GM21717 (cell line): ENCODE measurements at regions not wholly inside any gene's neighbourhood (a gene's known extent, or its start where the extent isn't known, plus 50 kb on each side); places are given as distances from the start of the nearest gene placed in this dataset.
"Not testable (repeated sequence)": the region's sequence is repeated elsewhere in the genome, so short reads cannot be mapped to it uniquely, and the experiment has no call there.

ENCODE experiments used
- ATAC-seq: cut with Tn5 transposase; IDR thresholded peaks from one replicate; pipeline ENCODE4 v1.9.1; 2021; ENCODE audit warnings: mild to moderate bottlenecking, moderate library complexity; ENCODE audit not compliant: unreplicated experiment

DNA sequence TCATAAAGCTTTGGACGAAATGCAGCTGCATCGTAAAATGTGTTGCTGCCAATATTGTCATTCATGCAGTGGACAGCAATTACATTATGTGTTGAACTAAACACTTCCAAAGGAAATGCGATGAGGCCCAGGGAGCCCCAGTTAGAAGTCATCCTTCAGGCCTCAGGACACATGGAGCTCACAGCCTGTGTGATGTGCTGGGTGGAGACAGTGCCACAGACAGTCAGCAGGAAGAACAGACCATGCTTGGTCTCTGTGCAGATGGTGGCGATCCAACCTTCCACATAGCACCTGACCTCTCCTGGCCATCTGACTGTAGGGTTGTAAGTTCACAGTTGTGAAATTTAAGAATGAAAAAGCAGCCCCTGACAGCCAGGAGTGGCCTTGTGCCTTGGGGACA, 118.3 kb upstream of the ALKAL2 start:
- no peak for ATAC-seq

- no peak for ATAC-seq
These were observed 116.7 kb upstream of the ALKAL2 start for GRCh38 chr2:404581-404980.

DNA sequence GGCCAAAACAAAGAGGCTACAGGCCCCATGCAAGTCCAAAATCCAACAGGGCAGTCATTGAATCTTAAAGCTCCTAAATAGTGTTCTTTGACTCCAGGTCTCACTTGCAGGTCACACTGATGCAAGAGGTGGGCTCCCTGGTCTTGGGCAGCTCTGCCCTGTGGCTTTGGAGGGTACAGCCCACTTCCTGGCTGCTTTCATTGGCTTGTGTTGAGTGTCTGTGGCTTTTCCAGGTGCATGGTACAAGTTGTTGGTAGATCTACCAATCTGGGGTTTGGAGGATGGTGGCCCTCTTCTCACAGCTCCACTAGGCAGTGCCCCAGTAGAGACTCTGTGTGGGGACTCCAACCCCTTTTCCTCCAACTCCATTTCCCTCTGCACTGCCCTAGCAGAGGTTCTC, 115.8 kb upstream of the ALKAL2 start:
- no peak for ATAC-seq

GRCh38 chr2:402721-403120, 114.8 kb upstream of the ALKAL2 start:
- no peak for ATAC-seq

DNA sequence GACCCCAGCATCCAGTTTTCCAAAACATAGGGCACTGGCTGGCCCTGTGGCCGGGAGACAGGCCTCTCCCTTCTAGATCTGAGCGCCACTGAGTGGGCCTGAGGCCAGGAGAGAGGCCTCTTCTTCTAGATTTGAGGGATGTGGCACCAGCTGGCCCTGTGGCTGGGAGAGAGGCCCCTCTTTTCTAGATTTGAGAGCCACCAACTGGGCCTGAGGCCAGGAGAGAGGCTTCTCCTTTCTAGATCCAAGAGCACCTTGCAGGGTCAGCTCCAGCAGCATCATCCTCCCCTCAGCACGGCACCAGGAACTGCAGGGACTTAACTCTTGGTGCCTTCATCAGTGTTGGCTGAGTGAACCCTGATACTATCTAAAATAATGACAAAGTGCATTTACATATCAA, 114.3 kb upstream of the ALKAL2 start:
- no peak for ATAC-seq

DNA sequence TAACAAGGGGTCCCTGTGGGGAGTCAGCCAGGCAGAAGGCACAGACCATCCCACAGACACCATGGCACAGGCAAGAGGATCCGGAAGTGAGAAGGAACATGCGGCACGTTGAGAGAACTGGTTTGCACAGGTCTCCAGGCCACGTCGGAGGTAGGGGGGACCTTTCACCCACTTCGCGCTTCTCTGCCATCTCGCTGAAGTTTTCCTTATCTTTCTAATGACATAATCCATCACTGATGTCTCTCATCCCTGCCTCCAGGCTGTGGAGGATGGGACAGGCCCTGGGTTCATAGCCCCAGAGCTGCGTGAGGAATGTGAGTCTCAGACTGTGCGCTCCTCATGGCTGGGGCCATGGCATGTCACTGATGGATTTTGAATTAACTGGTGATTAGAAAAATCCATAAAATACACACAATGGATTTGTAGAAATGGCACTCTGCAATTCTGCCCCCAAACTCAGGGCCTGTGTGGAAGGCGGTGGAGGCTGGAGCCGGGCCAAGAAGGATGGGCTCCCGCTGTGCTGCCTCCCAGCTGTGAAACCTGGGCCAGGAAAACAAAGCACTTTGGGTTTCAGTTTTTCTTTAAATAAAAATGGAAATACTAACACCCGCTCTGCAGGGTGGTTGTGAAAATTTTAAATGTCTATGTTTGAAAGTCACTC, 113.3 kb upstream of the ALKAL2 start:
- ATAC-seq: no peak

DNA sequence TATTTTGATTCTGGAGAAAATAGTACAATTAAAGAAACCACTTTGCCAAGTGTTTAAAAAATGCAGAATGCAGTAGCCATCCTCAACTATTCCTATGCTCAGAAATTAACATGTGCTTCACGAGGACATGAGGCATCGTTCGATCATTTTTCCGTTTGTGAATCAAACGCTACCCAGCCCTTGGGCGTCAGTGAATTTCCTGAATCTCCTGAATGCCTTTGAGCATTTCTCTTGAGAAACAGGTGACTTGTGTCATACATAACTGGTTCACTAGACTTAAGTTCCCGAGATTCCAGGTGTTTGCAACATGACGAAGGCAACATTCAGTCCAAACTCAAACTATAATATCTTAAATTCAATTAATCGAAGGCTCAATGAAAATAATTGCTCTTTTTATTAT, 110.0 kb upstream of the ALKAL2 start:
- no peak for ATAC-seq

DNA sequence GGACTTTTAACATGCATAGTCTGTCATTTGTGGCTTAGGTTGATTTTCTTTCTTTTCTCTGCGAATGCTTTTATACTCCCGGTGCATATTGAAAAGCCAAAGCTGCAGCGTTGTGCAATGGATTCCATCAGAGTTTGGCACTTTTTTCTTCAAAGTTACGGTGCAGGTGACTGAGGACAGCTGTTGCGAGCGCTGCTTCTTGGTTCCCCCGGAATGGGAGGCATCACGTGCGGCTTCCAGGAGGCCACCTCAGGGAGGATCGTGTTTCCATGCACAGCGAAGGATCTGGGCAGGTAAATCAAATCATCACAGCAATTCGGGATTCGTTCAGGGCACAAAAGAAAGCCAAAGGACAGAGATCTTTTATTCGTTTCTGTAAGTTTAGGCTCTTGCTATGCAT, 109.6 kb upstream of the ALKAL2 start:
- ATAC-seq: no peak

GRCh38 chr2:396903-397302, 109.0 kb upstream of the ALKAL2 start:
- no peak for ATAC-seq

DNA sequence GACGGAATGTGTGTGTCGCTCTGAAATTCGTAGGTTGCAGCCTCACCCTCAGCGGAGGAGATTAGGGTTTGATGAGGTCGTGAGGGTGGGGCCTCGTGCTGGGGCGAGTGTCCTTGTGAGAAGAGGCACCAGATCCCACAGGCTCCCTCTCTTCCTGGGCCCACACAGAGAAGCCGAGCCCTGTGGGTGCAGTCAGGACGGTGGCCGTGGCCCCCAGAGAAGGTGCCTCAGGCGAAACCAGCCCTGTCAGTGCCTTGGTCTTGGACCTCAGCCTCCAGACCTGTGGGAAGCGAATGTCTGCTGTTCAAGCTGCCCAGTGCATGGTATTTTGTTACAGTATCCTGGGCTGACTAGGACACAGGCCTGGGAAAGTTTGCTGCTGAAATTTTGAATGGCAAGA, 108.0 kb upstream of the ALKAL2 start:
- ATAC-seq: no peak

GRCh38 chr2:393711-394696, 106.1 kb upstream of the ALKAL2 start:
- ATAC-seq: no peak

- no peak for ATAC-seq
These were observed 105.0 kb upstream of the ALKAL2 start for GRCh38 chr2:392926-393280.

GRCh38 chr2:392181-392925, 104.5 kb upstream of the ALKAL2 start:
- no peak for ATAC-seq

DNA sequence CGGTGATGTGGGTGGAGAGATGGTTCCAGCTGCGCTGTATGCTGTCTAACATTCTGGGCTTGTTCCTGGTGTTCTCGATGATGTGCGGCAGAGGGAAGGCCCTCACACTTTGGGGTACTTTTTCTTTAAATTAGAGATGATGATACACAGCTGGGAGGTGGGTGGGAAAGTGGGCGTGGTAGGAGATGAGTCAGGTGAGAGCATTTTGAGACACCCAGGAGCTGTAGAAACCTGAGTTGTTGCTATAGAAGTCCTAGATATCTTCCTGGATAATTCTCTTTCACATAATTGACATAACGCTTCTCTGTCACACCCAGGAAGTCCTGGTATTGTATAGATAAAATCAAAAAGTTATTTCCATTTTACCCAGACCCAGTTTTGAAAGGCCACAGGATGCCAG, 103.8 kb upstream of the ALKAL2 start:
- ATAC-seq: no peak

GRCh38 chr2:390959-391358, 103.1 kb upstream of the ALKAL2 start:
- ATAC-seq: no peak

DNA sequence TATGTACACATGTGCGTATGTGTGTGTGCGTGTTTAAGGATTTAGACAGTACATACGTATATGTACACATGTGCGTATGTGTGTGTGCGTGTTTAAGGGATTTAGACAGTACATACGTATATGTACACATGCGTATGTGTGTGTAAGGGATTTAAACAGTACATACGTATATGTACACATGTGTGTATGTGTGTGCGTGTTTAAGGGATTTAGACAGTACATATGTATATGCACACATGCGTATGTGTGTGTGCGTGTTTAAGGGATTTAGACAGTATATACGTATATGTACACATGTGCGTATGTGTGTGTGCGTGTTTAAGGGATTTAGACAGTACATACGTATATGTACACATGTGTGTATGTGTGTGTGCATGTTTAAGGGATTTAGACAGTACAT, 102.1 kb upstream of the ALKAL2 start:
- ATAC-seq: not testable (repeated sequence)

DNA sequence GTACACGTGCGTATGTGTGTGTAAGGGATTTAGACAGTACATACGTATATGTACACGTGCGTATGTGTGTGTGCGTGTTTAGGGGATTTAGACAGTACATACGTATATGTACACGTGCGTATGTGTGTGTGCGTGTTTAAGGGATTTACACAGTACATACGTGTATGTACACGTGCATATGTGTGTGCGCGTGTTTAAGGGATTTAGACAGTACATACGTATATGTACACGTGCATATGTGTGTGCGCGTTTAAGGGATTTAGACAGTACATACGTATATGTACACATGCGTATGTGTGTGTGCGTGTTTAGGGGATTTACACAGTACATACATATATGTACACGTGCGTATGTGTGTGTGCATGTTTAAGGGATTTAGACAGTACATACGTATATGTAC, 100.9 kb upstream of the ALKAL2 start:
- not testable (repeated sequence) for ATAC-seq

GRCh38 chr2:387980-388421, 100.1 kb upstream of the ALKAL2 start:
- no peak for ATAC-seq

GRCh38 chr2:386406-387103, 98.7 kb upstream of the ALKAL2 start:
- no peak for ATAC-seq

- ATAC-seq: no peak
These were observed 97.9 kb upstream of the ALKAL2 start for GRCh38 chr2:385785-386184.

GRCh38 chr2:385061-385460, 97.2 kb upstream of the ALKAL2 start:
- ATAC-seq: no peak
